ENCODE measurements at regions not wholly inside any gene's neighbourhood (a gene's known extent, or its start where the extent isn't known, plus 50 kb on each side); places are given as distances from the start of the nearest gene placed in this dataset.

DNA sequence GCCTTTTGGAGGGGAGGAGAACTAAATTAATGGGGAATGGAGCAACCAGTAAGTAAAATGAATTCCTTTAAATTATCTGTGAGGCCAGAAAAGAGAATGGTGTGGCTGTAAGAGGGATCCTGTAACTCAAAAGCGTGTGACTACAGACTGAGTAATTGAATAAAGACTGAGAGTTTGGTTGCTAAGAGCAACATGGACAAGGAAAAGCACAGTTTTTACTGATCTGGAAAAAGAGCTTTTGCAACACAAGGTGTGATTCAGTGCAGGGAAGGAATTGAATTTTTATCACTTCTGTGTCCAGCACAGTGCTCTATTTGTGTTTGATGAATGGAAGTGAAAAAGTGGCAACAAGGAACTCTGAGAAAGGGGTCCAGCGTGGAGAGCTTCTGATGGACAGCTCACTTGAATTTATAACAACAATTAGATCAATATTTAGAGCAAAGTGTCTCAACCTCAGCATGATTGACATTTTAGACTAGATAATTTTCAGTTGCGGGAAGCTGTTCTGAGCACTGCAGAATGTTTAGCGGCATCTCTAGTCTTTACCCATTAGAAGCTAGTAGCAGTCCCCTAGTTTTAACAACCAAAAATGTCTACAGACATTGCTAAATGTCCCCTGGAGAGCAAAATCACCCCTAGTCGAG is 202.8 kb upstream of the BDNF start:
- in situ Hi-C loops (cut with MboI; ENCODE audit: low pct_unique_long_range_greater_than_20kb, low sequenced_read_pairs, unreplicated experiment), result no loop called here
- TF ChIP-seq, protein P1, sequence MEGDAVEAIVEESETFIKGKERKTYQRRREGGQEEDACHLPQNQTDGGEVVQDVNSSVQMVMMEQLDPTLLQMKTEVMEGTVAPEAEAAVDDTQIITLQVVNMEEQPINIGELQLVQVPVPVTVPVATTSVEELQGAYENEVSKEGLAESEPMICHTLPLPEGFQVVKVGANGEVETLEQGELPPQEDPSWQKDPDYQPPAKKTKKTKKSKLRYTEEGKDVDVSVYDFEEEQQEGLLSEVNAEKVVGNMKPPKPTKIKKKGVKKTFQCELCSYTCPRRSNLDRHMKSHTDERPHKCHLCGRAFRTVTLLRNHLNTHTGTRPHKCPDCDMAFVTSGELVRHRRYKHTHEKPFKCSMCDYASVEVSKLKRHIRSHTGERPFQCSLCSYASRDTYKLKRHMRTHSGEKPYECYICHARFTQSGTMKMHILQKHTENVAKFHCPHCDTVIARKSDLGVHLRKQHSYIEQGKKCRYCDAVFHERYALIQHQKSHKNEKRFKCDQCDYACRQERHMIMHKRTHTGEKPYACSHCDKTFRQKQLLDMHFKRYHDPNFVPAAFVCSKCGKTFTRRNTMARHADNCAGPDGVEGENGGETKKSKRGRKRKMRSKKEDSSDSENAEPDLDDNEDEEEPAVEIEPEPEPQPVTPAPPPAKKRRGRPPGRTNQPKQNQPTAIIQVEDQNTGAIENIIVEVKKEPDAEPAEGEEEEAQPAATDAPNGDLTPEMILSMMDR (IDR thresholded peaks at IDR 0.05; ENCODE audit: extremely low read depth, insufficient read depth, missing control alignments), result no peak
- no peak for DNase-seq (ENCODE audit: low spot score)

DNA sequence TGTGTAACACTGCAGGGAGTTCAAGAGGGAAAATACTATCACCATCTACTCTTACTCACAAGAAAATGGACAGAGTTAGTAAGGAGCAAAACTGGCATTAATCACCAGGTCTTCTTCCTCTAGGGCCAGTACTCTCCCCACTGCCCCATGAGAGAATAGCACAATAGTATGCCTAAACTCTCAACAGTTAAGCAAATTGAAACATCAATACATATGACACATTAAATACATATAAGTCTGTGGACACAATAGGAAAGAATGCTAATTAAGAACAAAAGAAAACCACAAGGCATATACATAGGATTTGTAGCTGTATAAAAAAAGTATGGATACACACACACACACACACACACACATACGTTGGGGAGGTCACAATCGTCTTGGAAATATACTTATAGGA is 197.9 kb upstream of the BDNF start:
- DNase-seq (ENCODE audit: low spot score), result no peak
- TF ChIP-seq, protein P1 (IDR thresholded peaks at IDR 0.05; ENCODE audit: extremely low read depth, insufficient read depth, missing control alignments), result no peak
- in situ Hi-C loops (cut with MboI; ENCODE audit: low pct_unique_long_range_greater_than_20kb, low sequenced_read_pairs, unreplicated experiment), result no loop called here

DNA sequence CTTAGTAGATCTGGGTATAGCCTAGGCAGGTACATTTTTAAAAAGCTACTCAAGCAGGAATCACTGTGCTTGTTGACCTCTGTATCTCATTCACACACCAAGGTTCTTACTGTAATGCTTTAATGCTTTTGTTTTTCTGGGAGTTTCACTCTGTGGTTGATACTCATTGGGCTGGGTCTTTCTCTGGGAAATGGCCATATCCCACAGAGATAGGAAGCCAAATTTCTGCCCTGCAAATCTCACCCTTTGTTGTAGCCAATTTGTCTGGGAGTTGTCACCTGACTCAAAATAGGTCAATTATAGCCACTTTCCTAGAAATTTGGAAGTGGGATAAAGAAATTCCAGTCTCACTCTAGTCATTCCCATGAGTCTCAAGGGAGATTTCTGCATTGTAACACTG is 195.8 kb upstream of the BDNF start:
- TF ChIP-seq, protein P1 (IDR thresholded peaks at IDR 0.05; ENCODE audit: extremely low read depth, insufficient read depth, missing control alignments), result no peak
- in situ Hi-C loops (cut with MboI; ENCODE audit: low pct_unique_long_range_greater_than_20kb, low sequenced_read_pairs, unreplicated experiment), result no loop called here
- DNase-seq (ENCODE audit: low spot score), result no peak

DNA sequence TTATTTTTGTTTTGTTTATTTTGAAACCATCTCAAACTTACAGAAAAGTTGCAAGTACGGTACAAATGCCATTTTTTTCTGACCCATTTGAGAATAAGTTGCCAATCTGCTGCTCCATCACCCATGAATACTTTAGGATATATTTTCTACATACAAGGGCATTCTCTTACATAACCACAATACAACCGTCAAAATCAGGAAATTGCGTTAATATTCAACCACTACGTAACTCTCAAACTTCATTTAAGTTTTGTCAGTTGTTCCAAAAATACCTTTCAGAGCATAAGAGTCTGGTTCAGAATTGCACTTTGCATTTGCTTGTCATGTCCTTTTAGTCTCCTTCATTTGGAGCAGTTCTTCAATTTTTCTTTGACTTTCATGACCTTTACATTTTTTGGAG is 194.3 kb upstream of the BDNF start:
- TF ChIP-seq, protein P1 (IDR thresholded peaks at IDR 0.05; ENCODE audit: extremely low read depth, insufficient read depth, missing control alignments), result no peak
- in situ Hi-C loops (cut with MboI; ENCODE audit: low pct_unique_long_range_greater_than_20kb, low sequenced_read_pairs, unreplicated experiment), result no loop called here
- no peak for DNase-seq (ENCODE audit: low spot score)

DNA sequence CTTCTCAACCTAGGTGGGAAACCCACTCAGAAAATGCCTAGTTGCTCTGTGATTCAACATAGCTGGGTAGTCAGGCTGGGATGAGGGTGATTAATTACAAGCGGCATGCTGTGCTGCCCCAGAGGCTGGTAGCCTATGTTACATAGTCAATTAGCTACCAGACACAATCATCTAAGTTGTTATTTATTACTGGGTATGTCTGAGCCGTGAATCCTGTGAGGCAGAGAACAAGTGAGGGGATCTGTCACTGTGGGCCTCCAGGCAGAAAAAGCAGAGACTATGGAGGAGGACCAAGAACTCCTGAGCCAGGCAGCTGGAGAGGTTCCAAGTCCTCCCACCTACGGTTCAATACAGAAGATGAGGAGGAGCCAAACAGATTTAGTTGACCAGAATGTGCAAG is 186.6 kb upstream of the BDNF start:
- in situ Hi-C loops (cut with MboI; ENCODE audit: low pct_unique_long_range_greater_than_20kb, low sequenced_read_pairs, unreplicated experiment), result no loop called here
- TF ChIP-seq, protein P1 (IDR thresholded peaks at IDR 0.05; ENCODE audit: extremely low read depth, insufficient read depth, missing control alignments), result no peak
- no peak for DNase-seq (ENCODE audit: low spot score)

DNA sequence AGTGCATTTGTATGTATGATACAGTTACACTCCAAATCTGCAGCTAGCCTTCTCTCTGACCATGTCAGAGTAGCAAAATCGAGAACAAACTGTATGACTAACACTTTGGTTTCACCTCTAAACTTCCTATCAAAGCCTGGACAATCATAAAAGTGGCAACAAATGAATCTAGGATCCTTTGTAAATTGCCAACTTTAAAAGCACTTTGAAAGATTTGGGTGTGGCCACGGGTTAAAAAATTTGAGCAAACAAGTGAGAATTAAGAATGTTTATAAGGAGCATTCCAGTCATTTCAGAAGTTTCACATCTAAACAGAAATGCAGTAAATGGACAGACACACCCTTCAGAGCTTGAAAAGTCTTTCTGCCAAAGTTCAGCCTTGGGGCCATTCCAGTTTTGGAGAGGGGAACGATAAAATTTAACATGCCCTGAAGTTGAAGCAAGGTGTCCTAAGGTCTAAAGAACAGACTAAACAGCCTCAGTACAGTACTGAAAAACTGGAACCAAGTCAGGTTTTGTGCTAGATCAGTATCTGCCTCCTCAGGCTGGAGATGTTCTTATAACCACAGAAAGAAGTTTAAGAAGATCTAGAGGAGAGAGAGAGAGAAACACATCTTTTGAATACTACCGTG is 181.9 kb upstream of the BDNF start:
- TF ChIP-seq, protein P1 (IDR thresholded peaks at IDR 0.05; ENCODE audit: extremely low read depth, insufficient read depth, missing control alignments), result no peak
- in situ Hi-C loops (cut with MboI; ENCODE audit: low pct_unique_long_range_greater_than_20kb, low sequenced_read_pairs, unreplicated experiment), result no loop called here
- no peak for DNase-seq (ENCODE audit: low spot score)

Data from GM13977 (cell line).